ENCODE measurements at regions not wholly inside any gene's neighbourhood (a gene's known extent, or its start where the extent isn't known, plus 50 kb on each side); places are given as distances from the start of the nearest gene placed in this dataset.

- DNase-seq = no peak
Observed at GRCh38 chr1:82318265-82318664, 517.5 kb downstream of the ADGRL2 start.

DNA sequence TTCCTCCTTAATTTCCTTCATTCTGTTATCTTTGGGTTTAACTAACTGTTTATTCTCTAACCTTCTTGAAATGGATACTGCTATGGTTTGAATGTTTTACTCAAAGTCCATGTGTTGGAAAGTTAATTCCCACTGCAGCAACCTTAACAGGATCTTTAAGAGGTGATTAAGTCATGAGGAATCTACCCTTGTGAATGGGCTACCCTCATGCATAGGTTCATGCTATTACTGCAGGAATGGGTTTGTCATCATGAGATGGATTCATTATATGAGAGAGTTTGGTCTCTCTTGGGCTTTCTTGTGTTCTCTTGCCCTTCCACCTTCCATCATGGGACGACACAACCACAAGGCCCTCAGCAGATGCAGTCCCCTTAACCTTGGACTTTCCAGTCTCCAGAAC is 516.9 kb downstream of the ADGRL2 start:
- no peak for DNase-seq

GRCh38 chr1:82299656-82300055 is 498.9 kb downstream of the ADGRL2 start:
- DNase-seq = no peak

- DNase-seq = no peak
Observed at GRCh38 chr1:82299056-82299455, 498.3 kb downstream of the ADGRL2 start.

- no peak for DNase-seq
Observed at GRCh38 chr1:82297139-82297896, 496.6 kb downstream of the ADGRL2 start.

- no peak for DNase-seq
Observed at GRCh38 chr1:82287556-82287955, 486.8 kb downstream of the ADGRL2 start.

DNA sequence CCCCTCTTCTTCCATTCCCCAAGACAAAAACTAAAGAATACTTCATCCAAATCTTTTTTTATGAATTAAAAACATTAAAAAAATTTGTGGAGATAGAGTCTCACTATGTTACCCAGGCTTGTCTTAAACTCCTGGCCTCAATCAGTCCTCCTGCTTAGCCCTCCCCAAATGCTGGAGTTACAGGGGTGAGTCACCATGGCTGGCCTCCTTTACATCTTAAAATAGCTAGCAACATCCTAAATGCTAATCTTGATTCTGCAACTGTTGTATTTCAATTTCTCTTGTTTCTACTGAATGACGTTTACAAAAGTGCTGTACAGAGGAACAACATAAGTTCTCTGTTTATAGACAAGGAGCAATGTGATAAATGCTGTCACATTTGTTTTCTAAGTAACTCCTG is 483.5 kb downstream of the ADGRL2 start:
- DNase-seq = no peak

GRCh38 chr1:82279241-82279640 is 478.5 kb downstream of the ADGRL2 start:
- DNase-seq = no peak

- peak; percentile 6 for DNase-seq
Observed at GRCh38 chr1:82273816-82274215, 473.1 kb downstream of the ADGRL2 start.

DNA sequence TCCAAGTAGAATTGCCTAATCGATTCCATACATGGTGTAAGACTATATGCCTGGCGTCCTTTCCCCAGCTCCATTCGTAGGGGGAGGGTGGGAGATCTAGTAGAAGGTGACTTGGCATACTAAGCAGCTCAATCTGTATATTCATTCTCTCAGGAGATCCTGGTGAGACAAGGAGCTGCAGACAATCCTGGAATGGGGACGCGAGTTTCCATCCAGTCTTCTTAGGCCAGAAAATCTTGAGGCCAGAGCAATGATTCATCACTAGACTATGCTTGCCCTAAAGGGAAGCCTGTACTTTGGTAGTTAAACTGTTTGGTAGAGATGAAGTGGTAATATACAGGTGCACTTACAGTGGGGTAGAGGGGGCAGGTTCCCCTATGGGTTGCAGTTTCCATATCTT is 468.7 kb downstream of the ADGRL2 start:
- no peak for DNase-seq

- no peak for DNase-seq
Observed at GRCh38 chr1:82268826-82269225, 468.1 kb downstream of the ADGRL2 start.

DNA sequence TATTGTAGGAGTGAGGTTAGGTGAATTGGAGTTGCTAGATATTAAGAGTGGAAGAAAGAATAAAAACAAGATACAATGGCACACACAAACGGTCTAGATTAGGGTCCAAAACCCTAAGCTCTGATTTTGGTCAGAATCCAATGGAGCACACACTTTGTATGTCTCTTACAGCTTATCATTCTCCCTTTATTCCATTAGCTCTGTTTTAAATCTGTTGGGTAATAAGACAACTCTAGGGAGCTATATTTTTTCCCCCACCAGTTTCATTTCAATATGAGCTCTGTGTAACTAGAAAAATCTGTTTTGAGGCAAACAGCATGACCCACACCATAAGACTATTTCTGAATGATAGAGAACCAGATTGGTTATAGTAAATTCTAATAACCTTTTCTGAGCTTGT is 465.6 kb downstream of the ADGRL2 start:
- no peak for DNase-seq

DNA sequence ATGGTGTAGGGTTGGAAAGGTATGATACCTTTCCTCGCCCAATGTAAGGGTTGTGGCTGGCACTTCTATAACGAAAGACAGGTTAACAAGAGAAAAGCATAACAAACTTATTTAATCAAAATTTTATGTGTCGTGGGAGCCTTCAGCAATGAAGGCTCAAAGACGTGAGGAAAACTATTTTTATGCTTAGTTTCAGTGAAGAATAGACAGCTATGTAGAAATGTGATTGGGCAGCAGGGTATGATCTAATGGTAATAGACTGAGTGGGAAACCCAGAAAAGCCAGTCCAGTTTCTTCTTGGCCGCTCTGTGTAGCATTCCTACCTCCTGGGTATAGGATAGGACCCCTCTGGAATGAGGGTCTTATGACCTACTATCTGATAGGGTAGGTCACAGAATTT is 464.7 kb downstream of the ADGRL2 start:
- no peak for DNase-seq

DNA sequence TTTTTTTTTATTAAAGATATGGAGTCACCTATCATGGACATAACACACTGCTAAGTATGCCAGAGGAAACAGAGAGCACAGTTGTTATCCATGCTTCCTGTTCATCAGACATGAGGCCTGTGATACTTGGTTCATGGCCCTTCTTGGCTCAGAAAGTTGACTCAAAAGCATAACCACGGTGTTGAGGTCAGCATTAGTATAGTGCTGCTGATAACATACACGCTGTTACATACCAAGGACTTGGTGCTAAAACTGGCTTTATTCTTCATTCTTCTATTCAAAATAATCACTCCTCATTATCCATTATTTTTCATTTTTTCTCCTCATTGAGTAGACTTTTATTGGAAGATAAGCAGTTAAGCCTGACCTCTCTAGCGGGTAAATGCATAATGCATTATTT is 464.1 kb downstream of the ADGRL2 start:
- DNase-seq = no peak

DNA sequence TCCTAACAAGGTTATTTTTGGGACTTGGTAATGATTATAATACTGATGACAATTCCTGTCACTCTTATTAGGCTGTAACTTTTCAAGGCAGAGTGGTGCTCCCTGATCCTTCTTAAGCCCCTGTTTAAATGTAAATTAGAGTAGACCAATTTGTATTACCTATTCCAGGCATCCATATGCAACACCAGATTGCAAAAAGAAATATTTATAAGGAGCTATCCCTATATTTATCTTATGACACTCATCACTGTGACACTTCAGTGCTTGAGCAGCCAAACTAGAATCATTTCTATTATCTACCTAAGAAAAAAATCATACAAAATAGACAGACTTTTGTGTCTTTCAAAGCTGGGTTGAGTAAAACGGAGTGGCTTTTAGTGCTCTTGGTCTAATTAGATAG is 462.7 kb downstream of the ADGRL2 start:
- DNase-seq = no peak

DNA sequence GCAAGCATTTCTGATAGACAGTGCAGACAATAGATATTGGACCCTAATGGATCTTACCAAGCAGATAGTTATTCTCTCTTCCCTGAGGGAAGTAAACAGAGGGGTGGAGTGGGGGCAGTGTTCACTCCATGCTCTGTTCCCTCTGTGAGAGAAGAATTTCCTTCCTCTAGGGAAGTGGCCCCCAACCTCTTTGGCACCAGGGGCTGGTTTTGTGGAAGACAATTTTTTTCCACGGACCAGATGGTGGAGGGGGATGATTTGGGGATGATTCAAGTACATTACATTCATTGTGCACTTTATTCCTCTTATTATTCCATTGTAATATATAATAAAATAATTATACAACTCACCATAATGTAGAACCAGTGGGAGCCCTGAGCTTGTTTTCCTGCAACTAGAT is 459.9 kb downstream of the ADGRL2 start:
- DNase-seq = peak; percentile 92

GRCh38 chr1:82260051-82260450 is 459.3 kb downstream of the ADGRL2 start:
- peak; percentile 84 for DNase-seq

DNA sequence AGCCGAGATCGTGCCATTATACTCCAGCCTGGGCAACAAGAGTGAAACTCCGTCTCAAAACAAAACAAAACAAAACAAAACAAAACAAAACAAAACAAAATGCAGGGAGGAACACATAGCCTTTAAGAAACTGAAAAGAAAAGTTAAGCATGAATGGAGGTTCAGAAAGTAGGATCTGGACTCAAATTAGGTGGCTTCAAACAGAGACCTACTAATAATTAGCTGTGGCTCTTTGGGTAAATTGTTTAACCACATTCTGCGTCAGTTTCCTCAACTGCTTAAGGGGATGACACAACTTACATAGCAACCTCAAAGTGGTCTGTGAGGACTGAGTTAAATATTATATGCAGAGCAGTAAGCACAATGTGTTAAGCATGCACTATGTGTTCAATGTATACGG is 458.2 kb downstream of the ADGRL2 start:
- no peak for DNase-seq

DNA sequence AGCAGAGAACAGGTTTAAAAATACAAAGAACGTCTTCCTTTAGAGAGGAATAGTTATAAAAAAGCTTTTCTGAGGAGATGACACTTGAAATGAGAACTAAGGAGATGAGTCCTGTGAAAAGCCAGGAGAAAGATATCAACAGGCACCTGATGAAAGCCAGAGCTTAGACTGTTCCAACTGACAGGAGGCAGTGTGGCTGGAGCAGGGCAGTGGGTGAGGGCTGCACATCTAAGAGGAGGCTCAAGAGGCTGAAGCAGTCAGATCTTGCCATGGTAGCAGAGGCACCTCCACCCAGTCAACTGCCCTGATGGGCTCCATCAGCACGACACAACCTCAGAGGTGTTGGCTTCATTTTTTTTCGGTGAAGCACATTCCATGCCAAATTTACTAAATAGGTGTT is 445.3 kb downstream of the ADGRL2 start:
- DNase-seq = no peak

DNA sequence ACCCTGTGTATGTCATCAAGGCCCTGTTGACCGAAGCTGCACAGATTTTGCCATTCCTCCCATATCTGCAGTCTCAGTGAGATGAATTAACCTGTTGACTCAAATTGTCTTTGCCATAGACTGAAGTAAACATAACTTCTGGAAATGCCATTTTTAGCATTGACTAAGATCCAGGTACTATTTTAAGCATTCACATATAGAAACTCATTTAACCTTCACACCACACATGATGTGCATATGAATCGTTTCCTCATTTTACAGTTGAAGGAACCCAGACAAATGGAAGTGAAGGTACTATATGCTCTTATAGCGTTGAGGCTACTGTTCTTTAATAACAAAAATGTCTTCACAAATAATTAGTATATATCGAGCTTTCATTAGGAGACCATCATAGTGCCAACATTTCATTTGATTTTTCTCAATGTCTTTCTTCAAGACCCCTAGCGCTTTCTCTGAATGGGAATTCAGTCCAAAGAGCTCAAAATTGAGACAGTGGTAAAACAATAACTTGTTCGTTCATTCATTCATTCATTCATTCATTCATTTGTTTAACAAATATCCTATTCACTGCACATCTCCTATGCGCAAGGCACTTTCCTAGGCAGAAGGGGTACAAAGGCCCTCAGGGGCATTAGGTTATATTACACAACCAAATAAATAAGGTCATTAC is 444.7 kb downstream of the ADGRL2 start:
- DNase-seq = no peak

- DNase-seq = no peak
Observed at GRCh38 chr1:82240571-82240970, 439.8 kb downstream of the ADGRL2 start.

DNA sequence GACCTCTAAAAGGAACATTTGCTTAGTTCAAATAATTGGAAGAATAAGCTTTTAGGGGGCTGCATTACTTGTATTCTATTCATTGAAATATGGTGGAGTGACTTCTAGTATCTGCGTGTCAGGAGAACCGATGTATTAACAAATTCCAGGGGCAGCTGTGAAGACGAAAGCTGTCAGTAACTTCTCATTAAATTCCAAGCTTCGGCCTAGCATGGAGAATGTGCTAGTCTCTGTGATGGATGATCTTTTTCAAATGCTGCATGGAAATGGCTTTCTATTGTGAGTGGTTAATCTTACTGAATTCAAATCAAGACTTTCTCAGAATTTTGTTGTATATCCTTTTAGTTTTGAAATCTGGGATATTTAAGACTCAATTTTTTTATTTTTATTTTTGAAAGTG is 429.9 kb downstream of the ADGRL2 start:
- no peak for DNase-seq

GRCh38 chr1:82227306-82228095 is 426.8 kb downstream of the ADGRL2 start:
- DNase-seq = peak; percentile 47

DNA sequence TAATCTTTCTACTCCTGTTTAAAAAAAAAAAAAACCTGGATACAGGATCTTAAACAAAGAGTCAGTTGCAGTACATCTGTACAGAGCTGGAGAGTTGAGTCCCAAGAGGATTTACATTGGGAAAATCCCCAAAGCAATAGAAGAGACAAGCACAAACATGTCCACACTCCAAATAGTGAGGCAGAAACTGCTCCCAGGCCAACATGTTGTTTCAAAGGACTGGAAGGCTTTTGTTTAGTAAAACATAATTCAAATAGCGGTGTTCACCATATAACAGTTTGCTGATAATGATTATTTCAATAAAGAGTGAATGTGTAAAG is 425.4 kb downstream of the ADGRL2 start:
- peak; percentile 98 for DNase-seq

All from NCI-H2171 treated with DMSO at 0.1 percent for 48 hours (cell line).